HT1080 (cell line): ENCODE measurements at regions not wholly inside any gene's neighbourhood (a gene's known extent, or its start where the extent isn't known, plus 50 kb on each side); places are given as distances from the start of the nearest gene placed in this dataset.

ENCODE experiments used
- DNase-seq: peaks from one replicate; pipeline ENCODE4 v3.0.0-alpha.2; 2015; ENCODE audit warnings: low read depth

DNA sequence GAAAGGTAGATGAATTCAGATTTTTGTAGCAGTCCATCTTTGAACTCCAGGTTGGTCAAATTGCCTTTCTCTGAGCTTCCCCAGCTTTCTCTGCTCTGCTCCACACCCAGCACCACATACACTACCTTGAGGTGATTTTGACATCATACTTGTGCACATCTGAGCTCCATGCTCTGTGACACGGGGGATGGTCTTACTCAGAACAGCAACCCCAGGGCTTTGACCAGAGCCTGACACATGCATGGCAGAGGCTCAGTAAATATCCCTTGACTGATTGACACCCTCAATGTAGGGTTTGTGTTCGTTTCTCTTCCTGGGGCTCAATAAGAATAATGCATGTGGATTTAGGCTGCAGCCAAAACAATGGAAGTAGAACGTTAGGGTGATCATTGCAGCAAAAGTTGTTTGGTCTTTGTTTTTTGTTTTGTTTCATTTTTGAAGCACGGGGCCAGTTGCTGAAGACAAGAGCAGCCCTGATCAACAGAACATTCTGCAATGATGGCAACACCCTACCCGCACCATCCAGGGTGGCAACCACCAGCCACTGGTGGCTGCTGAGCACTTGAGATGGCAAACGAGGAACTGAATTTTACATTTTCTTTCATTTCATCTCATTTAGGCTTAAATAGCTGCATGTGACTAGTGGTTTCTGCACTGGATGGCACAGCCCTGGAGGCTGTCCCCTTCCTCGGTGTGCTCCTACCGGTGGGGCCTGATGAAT, 224.8 kb upstream of the TNRC6C start:
- DNase-seq, result no peak

GRCh38 chr17:77734371-77735080, 224.0 kb upstream of the TNRC6C start:
- DNase-seq, result peak; percentile 18

- no peak for DNase-seq
Observed at GRCh38 chr17:77735081-77735565, 223.4 kb upstream of the TNRC6C start.

GRCh38 chr17:77735566-77736198, 222.8 kb upstream of the TNRC6C start:
- no peak for DNase-seq

DNA sequence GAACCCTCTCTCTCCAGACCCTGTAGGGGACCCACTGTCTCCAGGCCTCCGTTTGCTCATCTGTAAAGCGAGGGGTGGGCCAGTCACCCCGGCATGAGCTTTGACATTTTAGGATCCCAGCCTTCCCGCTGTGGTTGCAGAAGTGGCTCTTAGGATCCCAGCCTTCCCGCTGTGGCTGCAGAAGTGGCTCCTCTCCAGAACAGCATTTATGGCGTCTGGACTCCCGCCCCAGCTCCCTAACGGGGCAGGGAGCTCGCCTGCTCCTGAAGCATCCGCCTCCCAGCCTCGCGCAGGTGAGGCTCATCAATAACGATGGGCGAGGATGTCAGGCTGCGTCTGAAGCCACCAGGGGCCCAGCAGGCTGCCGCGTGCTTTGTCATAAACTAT, 222.3 kb upstream of the TNRC6C start:
- DNase-seq, result no peak

GRCh38 chr17:77736721-77737120, 221.8 kb upstream of the TNRC6C start:
- no peak for DNase-seq

- no peak for DNase-seq
Observed at GRCh38 chr17:77737442-77738265, 220.8 kb upstream of the TNRC6C start.

GRCh38 chr17:77738751-77739531, 219.6 kb upstream of the TNRC6C start:
- no peak for DNase-seq

DNA sequence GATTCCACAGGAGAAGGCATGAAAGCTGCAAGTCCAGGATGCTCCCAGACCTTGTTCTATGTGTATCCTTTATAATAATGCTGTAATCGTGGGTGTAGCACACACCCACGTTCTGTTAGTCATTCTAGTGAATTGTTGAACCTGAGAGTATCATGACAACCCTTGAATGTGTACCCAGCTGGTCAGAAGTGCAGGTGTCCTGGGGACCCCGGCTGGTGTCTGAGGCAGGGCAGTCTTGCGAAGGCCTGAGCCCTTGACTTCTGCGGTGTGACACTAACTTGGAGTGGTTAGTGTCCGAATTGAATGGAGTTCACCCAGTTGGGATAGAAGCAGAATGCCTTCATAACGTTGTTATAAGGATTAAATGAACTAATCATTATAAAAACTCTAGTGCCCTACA, 218.0 kb upstream of the TNRC6C start:
- DNase-seq, result no peak

DNA sequence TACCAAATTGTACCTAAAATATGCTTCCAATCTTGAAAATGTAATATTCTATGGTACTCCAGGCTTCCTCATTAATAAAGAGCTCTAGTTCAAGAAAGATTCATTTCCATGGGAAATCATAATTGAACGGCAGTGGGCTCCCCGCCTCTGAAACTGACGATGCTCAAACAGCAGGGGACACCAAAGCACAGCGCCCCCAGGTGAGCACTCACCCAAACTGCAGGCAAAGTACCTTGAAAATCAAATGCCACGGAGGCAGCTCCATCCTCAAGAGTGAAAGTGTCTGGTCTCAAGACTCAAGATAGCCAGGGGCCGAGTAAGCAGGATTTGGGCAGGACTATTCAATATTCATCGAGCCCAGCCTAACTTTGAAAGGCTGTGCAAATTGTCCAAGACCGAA, 217.4 kb upstream of the TNRC6C start:
- DNase-seq, result peak; percentile 5

DNA sequence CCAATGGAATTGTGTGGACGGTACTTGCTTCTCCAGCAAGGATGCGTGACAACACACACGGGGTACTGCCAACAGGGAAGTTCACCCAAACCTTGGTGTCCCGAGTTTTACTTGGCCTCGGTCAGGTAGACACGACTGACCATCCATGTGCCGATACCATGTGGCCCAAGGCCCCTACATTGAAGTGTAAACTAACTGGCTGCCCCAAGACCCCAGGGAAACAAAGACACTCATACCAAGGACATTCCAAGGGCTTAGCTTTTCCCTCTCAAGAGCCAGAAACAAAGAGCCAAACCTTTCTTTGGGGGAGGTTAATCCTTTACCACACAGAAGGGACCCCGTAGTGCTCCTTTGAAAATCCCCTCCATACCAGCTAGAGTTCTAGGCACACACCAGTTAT, 215.9 kb upstream of the TNRC6C start:
- DNase-seq, result no peak

- DNase-seq, result no peak
Observed at GRCh38 chr17:77744066-77744988, 214.2 kb upstream of the TNRC6C start.

- no peak for DNase-seq
Observed at GRCh38 chr17:77745702-77746101, 212.8 kb upstream of the TNRC6C start.

DNA sequence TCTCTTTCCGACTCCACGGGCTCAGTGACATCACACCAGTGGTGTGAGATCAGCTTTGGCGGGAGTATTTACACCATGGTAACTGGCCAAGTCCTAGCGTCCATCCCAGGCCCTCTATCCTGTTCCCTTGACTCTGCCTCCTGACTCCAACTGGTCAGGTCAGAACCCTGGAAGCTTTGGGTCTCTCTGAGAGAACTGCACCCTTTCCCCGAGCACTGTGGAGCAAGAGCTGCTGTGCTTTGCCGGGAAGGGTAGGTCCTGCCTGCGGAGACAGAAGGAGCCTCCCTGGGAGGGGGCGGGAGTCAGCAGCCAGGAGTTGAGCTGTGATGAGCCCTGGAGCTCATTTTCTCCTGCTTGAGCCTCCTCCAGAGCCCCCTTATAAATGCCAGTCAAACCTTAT, 212.1 kb upstream of the TNRC6C start:
- DNase-seq, result no peak

DNA sequence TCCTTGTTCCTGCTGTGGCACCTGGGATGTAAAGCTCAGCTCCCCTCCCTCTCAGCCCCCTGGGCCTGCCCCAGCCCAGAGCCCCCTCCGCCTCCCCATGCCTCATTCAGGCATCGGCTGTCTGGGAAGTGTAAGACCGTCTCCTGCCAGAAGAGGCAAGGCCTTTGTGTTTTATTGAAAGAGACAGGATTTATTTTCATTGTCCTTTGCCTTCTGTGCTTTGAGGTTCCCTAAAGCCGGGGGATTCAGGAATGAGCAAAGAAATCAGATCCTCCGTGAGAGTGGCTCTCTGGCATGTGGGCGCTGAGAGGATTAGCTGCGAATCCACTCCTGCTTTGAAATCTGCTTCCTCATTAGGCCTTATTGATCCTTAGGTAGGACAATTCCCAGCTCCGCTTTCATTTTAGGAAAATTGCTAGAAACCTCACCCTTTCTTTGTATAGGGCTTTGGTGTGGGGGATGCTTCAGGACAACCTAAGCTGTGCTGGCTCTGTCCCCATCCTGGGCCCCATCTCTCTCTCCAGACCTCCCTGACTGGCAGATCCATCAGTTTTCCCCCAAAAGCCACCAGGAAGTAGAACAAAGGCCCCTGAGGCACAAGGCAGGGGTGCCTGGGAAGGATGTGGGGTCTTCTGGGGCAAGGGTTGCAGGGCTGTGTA, 211.5 kb upstream of the TNRC6C start:
- no peak for DNase-seq

GRCh38 chr17:77748436-77748835, 210.1 kb upstream of the TNRC6C start:
- DNase-seq, result no peak

GRCh38 chr17:77749321-77749751, 209.2 kb upstream of the TNRC6C start:
- DNase-seq, result no peak

GRCh38 chr17:77749989-77750388, 208.5 kb upstream of the TNRC6C start:
- DNase-seq, result no peak

DNA sequence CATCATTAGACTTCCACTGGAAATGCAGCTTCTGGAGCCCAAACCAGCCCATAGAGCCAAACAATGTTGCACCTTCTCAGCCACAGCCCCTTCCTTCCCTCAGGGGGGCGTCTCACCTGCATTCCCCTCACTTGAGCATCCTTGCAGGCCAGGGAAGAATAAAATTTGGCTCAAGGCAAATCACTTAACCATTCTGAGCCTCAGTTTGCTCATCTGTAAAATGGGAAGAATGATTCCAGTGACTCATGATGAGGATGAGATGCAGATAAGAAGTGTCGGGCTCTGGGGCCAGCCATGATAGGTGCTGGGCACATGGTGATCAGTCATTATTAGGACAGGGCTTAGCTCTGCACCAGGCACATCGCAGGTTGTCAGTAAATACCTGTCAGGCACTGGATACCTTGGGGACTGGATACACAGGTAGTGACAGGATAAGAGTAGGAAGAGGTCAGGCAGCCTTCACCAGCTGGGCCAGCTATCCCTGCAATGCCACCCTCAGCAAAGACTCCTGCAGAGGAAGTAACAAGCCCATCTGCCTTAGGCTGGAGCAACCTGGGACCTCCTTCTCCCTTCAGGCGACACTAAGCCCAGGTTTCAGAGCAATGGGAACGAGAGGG, 208.0 kb upstream of the TNRC6C start:
- no peak for DNase-seq
